ENCODE measurements at regions not wholly inside any gene's neighbourhood (a gene's known extent, or its start where the extent isn't known, plus 50 kb on each side); places are given as distances from the start of the nearest gene placed in this dataset.
A peak's percentile ranks its signal among the peaks of the same experiment; 100 is the strongest.
"Not testable (repeated sequence)": the region's sequence is repeated elsewhere in the genome, so short reads cannot be mapped to it uniquely, and the experiment has no call there.

DNA sequence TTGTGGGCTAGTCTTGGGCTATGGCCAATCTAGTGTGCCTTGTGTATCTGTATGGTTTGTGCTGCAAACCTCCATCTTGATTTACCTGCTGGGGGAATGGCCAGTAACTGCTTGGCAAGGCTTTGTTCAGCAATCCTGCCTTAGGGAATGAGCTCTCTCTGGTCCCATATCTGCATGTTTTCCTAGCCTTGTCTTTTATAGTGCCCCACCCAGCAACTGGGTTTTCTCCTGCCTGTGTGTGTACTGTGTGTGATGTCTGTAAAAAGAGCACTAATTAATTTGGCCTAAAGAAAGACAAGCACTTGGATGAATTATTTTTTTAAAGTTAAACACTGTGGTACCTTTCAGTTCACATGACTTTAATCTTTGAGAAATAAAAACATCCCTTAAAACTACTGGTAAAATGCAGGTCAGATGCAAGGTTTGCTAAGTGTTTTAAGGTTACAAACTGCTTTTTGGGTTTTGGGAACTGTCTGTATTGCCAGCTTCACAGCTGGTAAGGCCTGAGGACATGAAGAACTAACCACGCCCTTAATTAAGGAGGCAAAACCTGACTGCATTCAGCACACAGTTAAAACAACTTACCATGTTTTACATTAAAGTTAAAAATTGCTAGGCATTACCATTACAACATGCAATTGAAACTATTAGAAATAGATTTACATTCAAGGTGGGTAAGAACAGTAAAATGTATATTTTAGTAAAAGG is 1169.2 kb downstream of the OTOL1 start:
- ATAC-seq (replicated peaks in 6 of 8) = peak in 3 of 8 experiments; percentile 97 to 99 (median 97)
- in situ Hi-C loops (cut with MboI; ENCODE audit: low pct_unique_long_range_greater_than_20kb in 2 of 9, low sequenced_read_pairs in 9 of 9, unreplicated experiment in 9 of 9) = no loop called here
- 0 to 90% (median 78%) methylated on average over 1 of the region's 1 CpG; no CpG with 5 or more reads in 3 of the 10 experiments for WGBS, 10 experiments

DNA sequence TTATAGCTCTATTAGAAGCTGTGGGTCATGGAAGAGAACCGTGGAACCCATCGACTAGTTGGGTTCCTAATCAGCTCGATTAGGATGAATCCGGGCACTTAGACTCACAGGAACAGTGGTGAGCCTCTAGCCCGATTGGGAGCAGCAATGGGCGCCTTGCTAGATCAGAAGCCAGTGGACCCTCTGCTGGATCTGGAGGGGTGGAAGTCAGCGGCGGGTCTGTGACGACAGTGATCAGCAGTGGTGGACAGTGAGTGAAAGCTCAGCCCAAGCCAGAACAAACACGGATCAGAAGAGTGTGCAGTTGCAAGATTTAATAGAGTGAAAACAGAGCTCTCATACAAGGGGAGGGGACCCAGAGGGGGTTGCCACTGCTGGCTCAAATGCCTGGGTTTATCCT is 1170.2 kb downstream of the OTOL1 start:
- 80 to 93% (median 85%) methylated on average over 1 to 8 of the region's 10 CpGs; no CpG with 5 or more reads in 3 of the 10 experiments for WGBS, 10 experiments

More for the DNA sequence above, 1169.2 kb downstream of the OTOL1 start:
- H3K4me1 ChIP-seq (replicated peaks in 1 of 2) = no peaks in the 10 kb centered on the region
- no peak overlapping the region for H3K4me3 ChIP-seq
- no peak overlapping the region for H3K27ac ChIP-seq

DNA sequence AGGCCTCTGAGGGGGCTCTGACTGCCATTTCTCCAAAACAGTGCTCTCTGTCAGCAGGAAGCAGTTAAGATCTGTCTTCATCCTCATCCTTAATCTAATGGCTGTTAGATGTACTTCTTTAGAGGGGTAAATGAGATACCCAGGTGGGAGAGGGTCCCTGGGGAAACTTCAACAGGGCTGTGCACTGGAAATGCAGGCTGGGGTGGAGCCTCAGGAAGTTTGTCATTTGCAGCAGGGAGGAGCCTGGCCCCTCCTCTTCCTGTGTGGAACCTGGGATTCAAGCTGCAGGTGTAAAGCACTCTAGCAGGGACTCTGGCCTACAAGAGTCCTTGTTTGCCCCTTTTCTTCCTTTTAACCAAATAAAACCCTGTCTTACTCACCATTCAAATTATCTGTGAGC is 1173.6 kb downstream of the OTOL1 start:
- H3K4me3 ChIP-seq = no peak overlapping the region
- ATAC-seq (replicated peaks in 6 of 8) = no peak
- in situ Hi-C loops (cut with MboI; ENCODE audit: low pct_unique_long_range_greater_than_20kb in 2 of 9, low sequenced_read_pairs in 9 of 9, unreplicated experiment in 9 of 9) = no loop called here
- H3K4me1 ChIP-seq (replicated peaks in 1 of 2) = no peaks in the 10 kb centered on the region
- H3K27ac ChIP-seq = no peak overlapping the region

More for the DNA sequence above, 1170.2 kb downstream of the OTOL1 start:
- in situ Hi-C loops (cut with MboI; ENCODE audit: low pct_unique_long_range_greater_than_20kb in 2 of 9, low sequenced_read_pairs in 9 of 9, unreplicated experiment in 9 of 9) = no loop called here
- Histone ChIP-seq H3K4me1 (replicated peaks in 1 of 2) (no peaks in the 10 kb centered on the region), H3K27ac (no peak overlapping the region), H3K4me3 (no peak overlapping the region)
- ATAC-seq (replicated peaks in 6 of 8) = no peak

DNA sequence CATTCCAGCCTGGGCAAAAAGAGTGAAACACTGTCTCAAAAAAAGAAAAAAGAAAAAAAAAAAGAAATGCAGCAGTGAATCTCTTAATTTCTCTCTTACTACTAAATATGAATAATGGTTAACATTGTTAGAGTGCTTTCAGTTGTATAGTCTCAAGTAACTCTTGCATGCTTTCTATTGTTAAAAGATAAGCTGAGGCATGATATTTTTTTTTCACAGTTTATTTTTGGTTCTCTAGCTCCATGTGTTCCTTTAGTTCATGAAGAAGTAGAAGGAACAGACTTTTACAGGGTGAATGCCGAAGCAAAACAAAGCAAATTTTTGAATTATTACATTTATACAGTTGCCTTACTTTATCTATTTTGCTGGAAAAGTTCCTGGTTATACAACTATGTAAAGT is 1180.9 kb downstream of the OTOL1 start:
- 27 to 100% (median 100%) methylated on average over 1 of the region's 1 CpG; no CpG with 5 or more reads in 3 of the 10 experiments for WGBS, 10 experiments
- Histone ChIP-seq H3K4me1 (replicated peaks in 1 of 2) (peaks cover 0 to 4% of the 10 kb centered on the region in 2 donors), H3K27ac (no peak overlapping the region), H3K4me3 (no peak overlapping the region)
- in situ Hi-C loops (cut with MboI; ENCODE audit: low pct_unique_long_range_greater_than_20kb in 2 of 9, low sequenced_read_pairs in 9 of 9, unreplicated experiment in 9 of 9) = no loop called here
- ATAC-seq (replicated peaks in 6 of 8) = no peak

DNA sequence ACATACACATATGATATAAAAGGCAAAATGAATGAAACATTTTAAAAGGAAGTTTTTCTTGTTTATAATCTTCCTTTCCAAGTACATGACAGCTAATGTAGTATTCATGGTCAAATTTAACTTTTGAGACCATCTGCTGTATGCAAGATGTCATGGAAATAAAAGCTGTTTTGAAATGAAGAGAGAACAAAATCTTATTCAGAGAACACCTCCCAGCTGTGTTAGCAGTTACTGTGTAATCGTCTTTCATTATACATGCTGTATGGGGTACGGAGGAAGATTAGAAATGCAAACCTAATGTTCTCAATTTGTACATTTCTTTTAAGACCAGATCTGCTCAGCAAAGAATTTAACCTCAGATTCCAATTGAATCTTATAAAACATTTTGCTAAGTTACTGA is 1182.3 kb downstream of the OTOL1 start:
- WGBS, 10 experiments = 0 to 75% (median 29%) methylated on average over 1 to 2 of the region's 2 CpGs; no CpG with 5 or more reads in 1 of the 10 experiments

DNA sequence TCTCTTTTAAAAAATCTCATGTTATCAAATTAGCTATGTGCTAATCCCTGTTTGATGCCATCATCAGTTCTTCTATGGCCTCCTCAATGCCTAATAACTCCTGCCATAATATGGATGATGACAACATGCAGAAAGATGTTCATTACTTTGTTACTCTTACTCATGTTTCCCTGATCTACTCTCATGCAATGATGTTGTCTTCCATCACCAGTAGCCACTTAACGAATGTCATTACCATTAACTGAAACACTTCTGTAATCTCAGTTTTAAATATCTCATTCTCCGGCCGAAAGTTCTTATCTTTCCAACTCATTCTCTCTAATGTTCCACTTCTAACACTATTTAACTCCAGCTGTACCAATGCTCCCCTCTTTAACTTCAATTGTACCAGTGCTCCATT is 1187.7 kb downstream of the OTOL1 start:
- Histone ChIP-seq H3K4me3 (no peak overlapping the region), H3K27ac (no peak overlapping the region), H3K4me1 (replicated peaks in 1 of 2) (no peaks in the 10 kb centered on the region)
- no peak for ATAC-seq (replicated peaks in 6 of 8)
- WGBS, 10 experiments = 13 to 79% (median 62%) methylated on average over 2 to 3 of the region's 3 CpGs; no CpG with 5 or more reads in 2 of the 10 experiments
- in situ Hi-C loops (cut with MboI; ENCODE audit: low pct_unique_long_range_greater_than_20kb in 2 of 9, low sequenced_read_pairs in 9 of 9, unreplicated experiment in 9 of 9) = no loop called here

More for the DNA sequence above, 1182.3 kb downstream of the OTOL1 start:
- no peak overlapping the region for H3K27ac ChIP-seq
- no peak overlapping the region for H3K4me3 ChIP-seq
- ATAC-seq (replicated peaks in 6 of 8) = peak in 2 of 8 experiments; percentile 63 to 88
- H3K4me1 ChIP-seq (replicated peaks in 1 of 2) = peaks cover 0 to 4% of the 10 kb centered on the region in 2 donors
- in situ Hi-C loops (cut with MboI; ENCODE audit: low pct_unique_long_range_greater_than_20kb in 2 of 9, low sequenced_read_pairs in 9 of 9, unreplicated experiment in 9 of 9) = no loop called here

DNA sequence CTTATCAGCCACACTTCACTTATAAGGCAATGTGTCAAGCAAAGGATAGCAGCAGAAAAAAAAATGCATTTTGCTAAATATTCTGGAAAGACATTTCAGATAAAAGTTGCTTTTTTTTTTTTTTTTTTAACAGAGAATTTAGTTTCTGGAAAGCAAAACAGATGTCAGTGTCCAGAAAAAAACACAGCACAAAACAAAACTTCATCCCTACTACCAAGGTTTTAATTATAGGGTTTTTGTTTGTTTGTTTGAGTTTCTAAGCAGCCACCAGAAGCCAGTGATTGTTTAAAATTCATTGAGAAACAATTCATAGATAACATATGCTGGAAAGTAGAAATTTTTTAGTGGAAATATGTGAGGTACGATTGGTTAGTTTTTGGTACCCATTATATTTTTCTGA is 1202.7 kb downstream of the OTOL1 start:
- Histone ChIP-seq H3K4me1 (replicated peaks in 1 of 2) (no peaks in the 10 kb centered on the region), H3K4me3 (no peak overlapping the region), H3K27ac (no peak overlapping the region)
- WGBS, 10 experiments = 0 to 100% (median 100%) methylated on average over 1 of the region's 1 CpG; no CpG with 5 or more reads in 1 of the 10 experiments
- ATAC-seq (replicated peaks in 6 of 8) = no peak
- in situ Hi-C loops (cut with MboI; ENCODE audit: low pct_unique_long_range_greater_than_20kb in 2 of 9, low sequenced_read_pairs in 9 of 9, unreplicated experiment in 9 of 9) = no loop called here

DNA sequence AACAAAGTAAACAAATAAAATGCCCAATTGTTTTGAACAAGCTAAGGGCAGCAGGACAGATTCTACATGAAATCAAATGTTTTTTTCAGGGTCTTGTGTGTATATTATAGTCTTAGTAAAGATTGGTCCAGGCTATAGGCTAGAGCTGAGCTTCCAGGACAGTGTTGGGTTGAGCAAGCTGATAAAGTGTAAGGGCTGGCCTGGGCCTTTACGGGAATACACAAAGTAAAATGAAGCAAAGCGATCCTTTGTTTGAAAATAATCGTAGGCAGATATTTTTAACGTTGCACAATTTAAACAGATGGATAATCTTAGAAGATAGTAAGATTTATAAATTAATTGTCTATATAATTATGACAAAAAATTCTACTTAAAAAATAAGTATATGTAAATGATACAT is 1204.6 kb downstream of the OTOL1 start:
- no peak overlapping the region for H3K4me3 ChIP-seq
- no peaks in the 10 kb centered on the region for H3K4me1 ChIP-seq (replicated peaks in 1 of 2)
- in situ Hi-C loops (cut with MboI; ENCODE audit: low pct_unique_long_range_greater_than_20kb in 2 of 9, low sequenced_read_pairs in 9 of 9, unreplicated experiment in 9 of 9) = no loop called here
- ATAC-seq (replicated peaks in 6 of 8) = no peak
- WGBS, 10 experiments = 39 to 96% (median 88%) methylated on average over 2 to 4 of the region's 4 CpGs; no CpG with 5 or more reads in 1 of the 10 experiments
- no peak overlapping the region for H3K27ac ChIP-seq

DNA sequence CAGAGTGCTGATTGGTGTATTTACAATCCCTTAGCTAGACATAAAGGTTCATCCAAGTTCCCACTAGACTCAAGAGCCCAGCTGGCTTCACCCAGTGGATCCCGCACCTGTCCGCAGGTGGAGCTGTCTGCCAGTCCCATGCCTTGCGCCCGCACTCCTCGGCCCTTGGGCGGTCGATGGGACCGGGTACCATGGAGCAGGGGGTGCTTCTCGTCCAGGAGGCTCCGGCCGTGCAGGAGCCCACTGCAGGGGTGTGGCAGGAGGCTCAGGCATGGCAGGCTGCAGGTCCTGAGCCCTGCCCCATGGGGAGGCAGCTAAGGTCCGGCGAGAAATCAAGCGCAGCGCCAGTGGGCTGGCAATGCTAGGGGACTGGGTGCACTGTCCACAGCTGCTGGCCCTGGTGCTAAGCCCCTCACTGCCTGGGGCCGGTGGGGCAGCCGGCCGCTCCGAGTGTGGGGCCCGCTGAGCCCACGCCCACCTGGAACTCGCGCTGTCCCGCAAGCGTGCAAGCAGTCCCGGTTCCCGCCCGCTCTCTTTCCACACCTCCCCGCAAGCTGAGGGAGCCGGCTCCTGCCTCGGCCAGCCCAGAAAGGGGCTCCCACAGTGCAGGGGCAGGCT is 1206.3 kb downstream of the OTOL1 start:
- no peak for ATAC-seq (replicated peaks in 6 of 8)
- in situ Hi-C loops (cut with MboI; ENCODE audit: low pct_unique_long_range_greater_than_20kb in 2 of 9, low sequenced_read_pairs in 9 of 9, unreplicated experiment in 9 of 9) = no loop called here
- Histone ChIP-seq H3K4me3 (no peak overlapping the region), H3K4me1 (replicated peaks in 1 of 2) (no peaks in the 10 kb centered on the region), H3K27ac (no peak overlapping the region)
- WGBS, 10 experiments = 88 to 100% (median 89%) methylated on average over 4 to 12 of the region's 31 CpGs; no CpG with 5 or more reads in 7 of the 10 experiments

DNA sequence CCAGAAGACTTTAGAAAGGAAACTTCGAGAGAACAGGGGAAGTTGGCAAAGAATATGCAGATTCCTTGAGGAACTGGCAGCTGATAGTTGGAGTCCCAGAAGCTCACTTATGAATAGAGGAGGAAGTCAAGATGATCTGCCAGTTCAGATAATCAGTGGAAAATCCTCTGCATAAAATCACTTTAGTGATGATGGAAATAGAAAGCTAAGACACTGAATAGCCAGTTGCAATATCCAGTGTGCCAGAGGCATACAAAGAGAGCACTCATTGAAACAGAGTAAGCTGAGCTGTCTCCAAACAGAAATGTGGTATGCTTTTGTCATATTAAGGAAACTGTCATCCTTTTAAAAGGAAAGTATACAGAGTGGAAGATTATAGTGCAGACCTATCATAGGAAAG is 1207.6 kb downstream of the OTOL1 start:
- no peak overlapping the region for H3K27ac ChIP-seq
- in situ Hi-C loops (cut with MboI; ENCODE audit: low pct_unique_long_range_greater_than_20kb in 2 of 9, low sequenced_read_pairs in 9 of 9, unreplicated experiment in 9 of 9) = no loop called here
- no peak overlapping the region for H3K4me3 ChIP-seq
- no peak for ATAC-seq (replicated peaks in 6 of 8)
- 0 to 100% (median 34%) methylated on average over 1 of the region's 1 CpG for WGBS, 10 experiments
- H3K4me1 ChIP-seq (replicated peaks in 1 of 2) = no peaks in the 10 kb centered on the region

DNA sequence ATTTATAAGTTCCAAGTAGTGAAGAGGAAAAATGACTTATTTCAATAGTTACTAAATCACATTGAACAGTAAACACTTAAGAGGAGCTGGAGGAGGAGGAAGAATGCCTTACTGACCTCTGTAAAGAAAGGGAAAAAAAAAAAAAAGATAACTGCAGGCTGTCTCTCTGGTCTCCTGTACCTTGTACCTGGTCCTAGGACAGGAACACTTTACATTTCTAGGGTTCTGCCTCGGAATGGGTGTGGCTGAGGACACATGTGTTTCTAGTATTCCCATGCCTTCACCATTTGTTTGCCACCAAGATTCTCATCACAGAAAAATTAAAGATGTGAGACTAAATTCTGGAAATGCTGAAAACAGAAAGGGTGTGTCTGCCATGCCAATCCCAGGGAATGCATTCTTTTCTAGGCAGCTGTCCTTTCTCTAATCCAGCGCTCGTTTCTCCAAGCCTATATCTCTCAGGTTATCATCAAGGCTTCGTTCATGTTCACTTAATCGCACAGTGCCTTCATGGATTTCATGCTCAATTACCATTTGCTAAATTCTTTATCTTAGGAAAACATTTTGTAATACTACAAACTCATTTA is 1208.3 kb downstream of the OTOL1 start:
- in situ Hi-C loops (cut with MboI; ENCODE audit: low pct_unique_long_range_greater_than_20kb in 2 of 9, low sequenced_read_pairs in 9 of 9, unreplicated experiment in 9 of 9) = no loop called here
- 34 to 100% (median 92%) methylated on average over 1 to 5 of the region's 5 CpGs for WGBS, 10 experiments
- Histone ChIP-seq H3K27ac (no peak overlapping the region), H3K4me3 (no peak overlapping the region), H3K4me1 (replicated peaks in 1 of 2) (no peaks in the 10 kb centered on the region)
- ATAC-seq (replicated peaks in 6 of 8) = peak in 2 of 8 experiments; percentile 31 to 49

DNA sequence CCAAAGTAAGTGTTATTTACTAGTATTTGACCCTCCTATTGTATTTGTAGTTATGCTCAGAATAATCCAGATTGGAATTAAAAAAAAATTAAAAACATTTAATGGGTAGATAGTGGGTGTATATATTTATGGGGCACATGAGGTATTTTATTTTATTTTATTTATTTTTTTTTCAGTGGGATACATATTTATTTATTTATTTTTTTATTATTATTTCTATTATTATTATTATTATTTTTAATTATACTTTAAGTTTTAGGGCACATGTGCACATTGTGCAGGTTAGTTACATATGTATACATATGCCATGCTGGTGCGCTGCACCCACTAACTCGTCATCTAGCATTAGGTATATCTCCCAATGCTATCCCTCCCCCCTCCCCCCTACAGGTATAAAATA is 1211.8 kb downstream of the OTOL1 start:
- H3K4me1 ChIP-seq (replicated peaks in 1 of 2); H3K27ac ChIP-seq; in situ Hi-C loops (cut with MboI; ENCODE audit: low pct_unique_long_range_greater_than_20kb in 2 of 9, low sequenced_read_pairs in 9 of 9, unreplicated experiment in 9 of 9); ATAC-seq (replicated peaks in 6 of 8); H3K4me3 ChIP-seq: not testable (repeated sequence)
- WGBS, 10 experiments = 100% methylated on average over 1 to 2 of the region's 2 CpGs; no CpG with 5 or more reads in 6 of the 10 experiments

DNA sequence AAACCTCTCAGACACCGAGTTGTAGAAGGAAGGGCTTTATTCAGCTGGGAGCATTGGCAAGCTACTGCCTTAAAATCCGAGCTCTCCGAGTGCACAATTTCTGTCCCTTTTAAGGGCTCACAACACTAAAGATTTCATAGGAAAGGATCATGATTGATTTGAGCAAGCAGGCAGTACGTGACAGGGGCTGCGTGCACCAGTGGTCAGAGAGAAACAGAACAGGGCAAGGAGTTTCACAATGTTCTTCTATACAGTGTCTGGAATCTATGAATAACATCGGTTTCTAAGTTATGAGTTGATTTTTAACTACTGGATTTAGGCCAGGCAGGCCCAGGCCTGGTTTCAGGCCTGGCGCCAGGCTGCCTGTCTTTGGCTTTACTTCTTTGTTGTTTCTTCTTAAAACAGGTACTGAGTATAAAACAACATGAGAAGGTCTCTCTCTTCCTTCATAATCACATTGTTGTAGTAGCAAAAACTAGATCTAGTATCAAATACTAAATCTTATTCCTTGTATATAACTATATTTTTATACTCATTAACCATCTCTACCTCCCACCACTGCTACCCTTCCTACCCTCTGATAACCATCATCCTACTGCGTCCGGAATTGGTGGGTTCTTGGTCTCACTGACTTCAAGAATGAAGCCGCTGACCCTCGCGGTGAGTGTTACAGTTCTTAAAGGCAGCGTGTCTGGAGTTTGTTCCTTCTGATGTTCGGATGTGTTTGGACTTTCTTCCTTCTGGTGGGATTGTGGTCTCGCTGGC is 1212.5 kb downstream of the OTOL1 start:
- H3K4me1 ChIP-seq (replicated peaks in 1 of 2); ATAC-seq (replicated peaks in 6 of 8); H3K4me3 ChIP-seq; H3K27ac ChIP-seq; in situ Hi-C loops (cut with MboI; ENCODE audit: low pct_unique_long_range_greater_than_20kb in 2 of 9, low sequenced_read_pairs in 9 of 9, unreplicated experiment in 9 of 9): not testable (repeated sequence)
- WGBS, 10 experiments = 82 to 100% (median 96%) methylated on average over 1 to 11 of the region's 15 CpGs
